Stimulated activated CD4-positive, alpha-beta T cell treated with anti-CD3 and anti-CD28 coated beads, Interleukin-15, amount 100 ng/mL, for 48 hours (primary cell): ENCODE measurements at regions not wholly inside any gene's neighbourhood (a gene's known extent, or its start where the extent isn't known, plus 50 kb on each side); places are given as distances from the start of the nearest gene placed in this dataset.

ENCODE experiments used
- DNase-seq, 2 donors: peaks; one replicate each; pipeline ENCODE4 v3.0.0-alpha.2; 2020; ENCODE audit warnings: low read depth in 2 of 2

DNA sequence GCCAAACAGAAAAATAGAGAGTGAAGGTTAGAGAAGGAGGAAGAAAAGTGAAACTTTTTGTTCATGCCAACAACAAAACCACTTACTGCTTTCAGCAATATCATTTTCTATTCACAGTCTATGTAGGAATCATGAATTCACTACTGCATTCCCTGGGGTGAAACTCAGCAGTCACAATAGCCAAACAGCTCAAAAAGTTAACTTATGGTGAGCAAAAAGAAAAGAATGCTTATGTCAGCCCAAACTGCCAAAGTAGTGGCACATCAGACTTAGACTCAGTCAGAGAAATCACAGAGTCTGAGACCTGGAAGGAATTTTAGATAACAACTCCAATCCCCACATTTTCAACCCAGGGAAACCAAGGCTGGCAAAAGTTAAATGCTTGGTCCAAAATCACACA, 238.7 kb upstream of the TMCO5A start:
- DNase-seq: no peak

DNA sequence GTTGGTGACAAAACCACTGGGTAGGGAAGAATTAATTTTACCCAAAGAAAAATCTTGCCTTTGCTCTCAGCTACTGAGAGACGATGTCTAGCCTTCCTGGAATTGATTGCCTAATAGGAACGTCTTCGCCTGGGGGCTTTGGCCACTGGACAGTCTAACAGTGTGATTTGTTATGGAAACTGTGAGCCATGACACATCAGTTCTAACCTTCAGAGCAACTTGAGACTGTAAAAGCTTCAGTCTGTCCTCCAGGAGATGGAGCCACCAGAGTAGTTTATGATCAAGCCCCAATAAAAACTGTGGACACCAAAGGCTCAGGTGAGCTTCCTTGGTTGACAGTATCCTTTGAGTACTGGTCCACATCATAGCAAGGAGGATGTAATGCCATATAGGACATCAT, 235.8 kb upstream of the TMCO5A start:
- DNase-seq: no peak

DNA sequence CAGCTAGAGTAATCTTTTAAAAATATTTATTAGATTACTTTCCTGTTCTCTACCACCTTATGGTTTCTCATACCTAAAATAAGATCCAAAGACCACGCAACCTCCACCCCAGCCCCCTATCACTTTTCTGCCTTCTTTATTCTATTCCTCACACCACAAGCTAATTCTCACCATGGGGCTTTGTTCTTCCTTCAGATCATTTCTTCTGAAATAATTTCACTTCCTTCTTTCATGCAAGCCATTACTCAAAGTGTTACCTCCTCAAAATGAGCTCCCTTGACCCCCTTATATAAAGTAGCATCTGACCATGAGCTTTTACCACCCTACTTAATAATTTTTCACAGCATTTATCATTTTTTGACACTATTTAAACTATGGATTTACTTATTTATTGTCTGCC, 233.2 kb upstream of the TMCO5A start:
- no peak for DNase-seq

DNA sequence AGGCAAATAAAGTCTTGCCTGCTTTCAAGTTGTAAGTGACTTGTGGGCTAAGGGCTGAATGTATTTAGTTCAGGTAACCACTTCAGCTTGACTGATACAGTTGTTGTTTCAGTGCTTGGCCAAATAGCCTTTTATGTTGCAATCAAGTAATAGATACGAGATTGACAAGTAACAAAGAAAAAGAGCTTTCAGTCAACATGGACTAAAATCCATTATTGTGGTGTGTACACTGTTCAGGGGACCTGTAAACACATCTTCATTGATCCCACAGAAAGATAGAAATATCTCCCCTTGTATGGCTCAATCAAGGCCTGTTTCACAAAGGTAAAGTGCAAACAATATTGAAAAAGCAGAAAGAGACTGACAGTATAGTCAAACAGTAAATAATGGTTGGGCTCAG, 224.8 kb upstream of the TMCO5A start:
- no peak for DNase-seq

DNA sequence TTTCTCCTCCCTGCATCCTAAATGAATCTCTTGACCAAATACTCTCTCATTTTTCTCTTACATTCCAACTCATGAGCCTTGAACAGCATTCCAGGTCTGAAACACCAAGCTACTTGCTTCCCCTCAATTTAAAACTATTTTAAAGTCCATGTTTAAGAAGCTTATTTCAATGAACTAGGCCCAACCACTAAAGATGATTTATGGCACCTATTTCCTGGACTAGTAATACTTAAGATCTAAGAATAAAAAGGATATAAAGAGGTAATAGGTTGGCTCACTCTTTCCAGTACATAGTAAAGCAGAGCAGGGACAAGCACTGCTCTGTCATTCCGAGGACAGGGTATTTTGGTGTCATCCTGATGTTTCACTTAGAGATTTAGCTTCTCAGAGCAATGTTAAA, 219.3 kb upstream of the TMCO5A start:
- no peak for DNase-seq

DNA sequence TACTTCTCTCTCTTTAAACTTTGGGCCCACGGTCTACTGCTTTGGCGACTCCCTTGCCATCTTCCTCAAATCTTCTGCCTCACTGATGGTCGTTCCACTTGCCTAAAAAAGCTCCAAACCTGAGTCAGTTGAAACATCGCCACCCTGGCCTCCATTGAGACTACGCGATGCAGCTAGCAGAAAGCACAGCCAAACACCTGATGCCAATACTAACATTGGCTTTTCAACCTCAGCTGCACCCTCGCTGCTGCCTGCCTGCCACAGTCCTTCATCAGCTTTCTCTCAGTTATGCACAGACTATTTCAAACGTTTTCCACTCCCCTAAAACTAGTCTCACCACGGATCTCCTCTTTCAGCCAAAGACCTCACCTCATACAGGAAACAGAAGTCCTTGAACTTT, 214.2 kb upstream of the TMCO5A start:
- DNase-seq: no peak

DNA sequence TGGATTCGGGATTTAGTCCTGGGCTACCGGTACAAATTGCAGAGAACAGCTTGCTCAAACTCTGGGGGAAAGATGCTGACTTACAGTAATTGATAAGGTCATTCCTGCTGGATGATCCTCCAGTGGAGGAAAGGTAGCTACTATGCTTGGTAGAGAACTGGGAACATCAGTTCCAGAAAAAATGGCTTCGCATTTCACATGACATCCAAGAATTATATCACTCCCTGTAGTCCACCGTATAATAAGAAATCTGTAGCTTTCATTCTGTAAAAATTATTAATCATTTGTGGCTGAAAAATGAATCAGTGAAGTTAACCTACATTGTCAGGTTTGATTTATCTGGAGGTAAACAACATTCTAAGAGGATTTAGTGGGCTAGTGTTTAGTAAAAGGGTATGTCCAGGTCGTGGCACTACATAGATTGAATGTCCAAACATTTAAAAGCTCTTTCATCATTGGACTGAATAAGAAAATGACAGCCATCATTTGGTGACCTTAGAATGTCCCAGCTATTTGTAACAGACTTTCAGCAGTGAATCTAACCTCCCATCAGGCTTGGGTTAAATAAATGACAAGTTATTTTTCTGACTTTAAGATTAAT, 203.2 kb upstream of the TMCO5A start:
- no peak for DNase-seq

DNA sequence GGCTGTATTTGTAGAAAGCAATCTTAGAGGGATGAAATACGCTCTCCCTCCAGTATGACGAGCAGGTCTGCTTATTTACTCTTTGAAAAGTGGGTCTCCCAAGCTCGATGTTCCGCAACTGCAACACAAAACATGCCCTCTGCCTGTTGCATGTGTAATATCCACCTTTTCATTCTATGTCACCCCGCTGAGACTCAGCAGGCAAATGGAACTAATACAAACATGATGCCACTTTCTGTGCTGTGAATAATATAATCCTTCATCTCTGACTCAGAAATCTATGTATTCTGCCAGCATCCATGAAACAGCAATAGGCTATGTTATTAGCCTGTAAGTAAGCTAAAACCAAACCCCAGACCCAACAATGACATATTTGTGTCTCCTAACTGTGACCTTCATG, 200.8 kb upstream of the TMCO5A start:
- DNase-seq: no peak

DNA sequence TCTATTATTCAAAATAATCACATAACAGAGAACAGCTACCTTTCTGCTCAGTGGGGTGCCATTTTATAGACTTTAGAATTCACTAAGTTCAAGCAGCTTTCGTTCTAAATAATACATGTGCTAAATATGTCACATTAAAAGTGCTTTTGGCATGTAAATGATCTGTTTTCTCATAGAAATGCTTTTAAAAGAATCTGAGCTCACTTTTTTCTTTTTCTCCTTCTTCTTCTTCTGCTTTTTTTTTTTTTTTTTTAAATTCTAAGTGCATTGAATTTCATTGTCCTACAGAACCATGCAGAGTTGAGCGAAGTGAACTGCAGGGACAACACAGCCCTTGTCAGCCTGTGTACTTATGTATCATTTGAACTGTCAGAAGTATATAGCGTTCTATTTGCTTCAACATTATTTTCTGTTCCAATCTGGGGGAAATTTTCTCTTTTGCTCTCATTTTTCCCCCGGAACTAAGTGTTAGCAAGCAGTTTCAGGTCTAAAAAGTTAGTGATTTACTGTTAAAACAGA, 193.8 kb upstream of the TMCO5A start:
- no peak for DNase-seq

DNA sequence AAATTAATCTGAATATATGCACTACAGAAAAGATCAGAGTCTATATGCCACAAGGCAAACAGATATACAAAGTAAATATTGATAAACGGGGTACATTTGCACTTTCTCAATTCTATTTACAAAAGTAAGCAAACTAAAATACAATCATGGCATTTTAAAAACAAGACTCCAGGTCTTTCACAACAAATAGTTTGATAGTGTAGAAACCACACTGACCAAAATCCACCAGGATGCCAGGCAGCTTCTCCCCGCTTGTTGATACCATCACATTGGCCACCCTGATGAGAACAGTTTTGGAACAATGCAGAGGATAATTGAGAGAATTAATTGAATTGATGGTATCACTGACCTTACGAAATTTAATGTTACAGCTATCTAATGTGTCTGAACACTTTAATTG, 190.6 kb upstream of the TMCO5A start:
- no peak for DNase-seq

DNA sequence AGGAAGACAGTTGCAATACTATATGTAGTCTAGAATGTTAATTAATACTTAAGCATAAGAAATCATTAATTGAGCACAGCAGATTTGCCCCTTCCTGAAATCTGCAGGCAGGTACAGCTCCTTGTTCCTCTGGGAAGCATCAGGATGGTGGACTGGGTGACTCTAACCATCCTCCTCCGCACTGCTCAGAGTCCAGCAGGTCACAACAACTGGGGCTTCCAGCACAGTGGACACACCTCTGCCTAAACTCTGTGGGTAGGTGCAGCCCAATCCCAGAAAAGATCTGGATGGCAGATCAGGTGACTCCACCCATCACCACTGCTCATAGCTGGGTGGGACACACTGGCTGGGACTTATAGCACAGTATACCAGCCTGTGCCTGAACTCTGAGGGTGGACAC, 189.9 kb upstream of the TMCO5A start:
- no peak for DNase-seq

DNA sequence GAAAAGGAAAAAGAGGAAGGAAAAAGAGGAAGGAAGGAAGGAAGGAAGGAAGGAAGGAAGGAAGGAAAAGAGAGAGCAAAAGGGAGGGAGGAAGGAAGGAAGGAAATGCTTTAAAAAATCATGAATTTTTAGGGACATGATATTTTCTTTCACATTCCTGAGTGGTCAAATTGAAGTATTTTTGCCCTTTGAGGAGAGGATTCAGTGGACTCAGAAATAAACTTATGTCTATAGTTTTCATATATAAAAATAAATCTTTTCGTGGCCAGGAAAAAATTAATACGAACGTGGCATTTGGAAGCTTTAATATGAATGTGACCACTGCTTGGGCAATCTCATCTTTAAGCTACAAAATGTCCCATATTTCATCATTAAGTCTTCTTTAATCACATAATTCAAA, 183.0 kb upstream of the TMCO5A start:
- no peak for DNase-seq

DNA sequence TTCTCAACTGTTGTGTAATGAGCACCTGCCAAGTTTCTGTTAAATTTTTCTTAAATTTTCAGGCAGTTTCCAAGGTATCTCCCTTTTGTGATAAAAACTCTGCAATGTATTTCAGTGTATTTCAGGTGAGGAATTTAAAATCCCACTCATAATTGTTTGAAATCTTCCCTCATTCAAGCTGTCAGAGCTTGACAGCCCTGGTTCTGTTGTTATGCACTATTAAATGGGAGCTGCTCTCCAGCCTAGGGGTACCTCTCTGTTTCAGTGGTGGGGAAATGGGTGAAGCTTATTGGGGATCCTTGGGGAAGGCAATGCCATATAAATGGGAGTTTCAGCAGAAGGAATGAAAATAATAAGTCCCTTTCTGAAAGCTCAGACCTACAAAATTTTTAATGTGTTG, 178.0 kb upstream of the TMCO5A start:
- no peak for DNase-seq

DNA sequence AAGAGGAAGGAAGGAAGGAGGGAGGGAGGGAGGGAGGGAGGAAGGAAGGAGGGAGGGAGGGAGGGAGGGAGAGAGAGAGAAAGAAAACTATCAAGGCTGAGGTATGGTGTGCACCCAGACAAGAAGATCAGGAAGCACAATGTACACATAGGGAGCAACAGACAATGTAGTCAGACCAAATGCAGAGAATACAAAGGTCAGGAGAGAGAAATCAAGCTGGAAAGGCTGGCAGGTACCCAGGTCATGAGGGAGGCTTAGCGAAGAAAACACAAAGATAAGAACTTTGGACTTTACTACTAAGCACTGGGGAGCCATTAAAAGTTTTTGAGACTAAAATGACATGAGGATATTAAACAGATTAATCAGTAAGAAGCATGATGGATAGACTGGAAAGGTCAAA, 176.0 kb upstream of the TMCO5A start:
- DNase-seq: no peak

DNA sequence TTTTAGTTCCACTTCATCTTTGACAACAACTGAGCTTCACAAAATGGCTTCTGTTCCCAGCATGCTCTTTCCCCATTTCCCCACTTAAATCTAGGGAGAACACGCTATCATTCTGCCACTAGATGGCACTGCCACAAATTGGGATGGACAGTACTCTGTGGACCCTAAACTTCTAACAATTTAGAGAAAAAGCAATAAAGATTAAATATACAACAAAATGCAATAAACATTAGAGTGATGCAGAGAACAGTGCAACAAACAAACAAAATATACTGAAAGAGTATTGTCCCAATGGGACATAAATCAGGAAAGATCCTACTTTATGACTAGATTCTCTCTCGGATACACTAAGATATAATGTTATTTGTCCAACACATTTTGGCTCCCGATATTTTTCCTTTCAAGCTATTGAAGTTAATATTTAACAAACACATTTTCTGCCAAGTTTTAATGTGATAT, 169.7 kb upstream of the TMCO5A start:
- peak; percentile 4 to 34 for DNase-seq

DNA sequence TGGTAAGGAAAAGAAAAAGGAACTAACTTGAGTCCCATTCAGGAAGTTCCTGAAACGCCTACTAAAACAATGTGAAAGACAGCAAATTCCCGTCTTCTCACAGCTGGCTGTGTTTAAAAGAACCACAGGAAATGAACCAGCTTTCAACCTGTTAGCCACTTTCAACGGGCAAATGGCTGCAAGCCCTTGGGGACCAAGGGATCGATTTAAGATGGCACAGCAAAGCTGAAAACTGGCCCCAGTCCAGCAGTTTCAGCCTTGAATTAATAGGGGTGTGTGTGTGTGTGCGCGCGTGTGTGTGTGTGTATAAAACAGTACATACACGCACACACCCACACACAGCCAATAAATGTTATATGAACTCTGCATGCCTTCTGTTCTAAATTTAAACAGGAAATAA, 168.7 kb upstream of the TMCO5A start:
- no peak for DNase-seq

DNA sequence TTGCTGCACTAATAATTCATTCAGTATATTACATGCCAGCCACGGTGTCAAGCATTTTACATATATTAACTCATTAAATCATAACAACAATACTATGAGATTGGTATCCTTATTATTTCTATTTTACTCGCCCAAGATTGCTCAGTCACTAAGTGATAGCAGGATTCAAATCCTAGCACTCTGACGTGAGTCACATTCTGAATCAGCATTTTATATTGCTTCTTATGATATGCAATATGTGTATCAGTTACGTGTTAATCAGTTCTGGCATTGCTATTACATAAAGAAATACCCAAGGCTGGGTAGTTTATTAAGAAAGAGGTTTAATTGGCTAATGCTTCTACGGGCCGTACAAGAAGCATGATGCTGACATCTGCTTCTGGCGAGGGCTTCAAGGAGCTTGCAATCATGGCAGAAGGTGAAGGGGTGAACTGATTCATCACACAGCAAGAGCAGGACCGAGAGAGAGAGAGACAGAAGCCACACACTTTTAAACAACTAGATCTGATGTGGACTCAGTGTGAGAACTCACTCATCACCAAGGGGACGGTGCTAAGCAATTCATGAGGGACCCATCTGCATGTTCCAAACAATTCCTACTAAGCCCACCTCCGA, 166.5 kb upstream of the TMCO5A start:
- no peak for DNase-seq

DNA sequence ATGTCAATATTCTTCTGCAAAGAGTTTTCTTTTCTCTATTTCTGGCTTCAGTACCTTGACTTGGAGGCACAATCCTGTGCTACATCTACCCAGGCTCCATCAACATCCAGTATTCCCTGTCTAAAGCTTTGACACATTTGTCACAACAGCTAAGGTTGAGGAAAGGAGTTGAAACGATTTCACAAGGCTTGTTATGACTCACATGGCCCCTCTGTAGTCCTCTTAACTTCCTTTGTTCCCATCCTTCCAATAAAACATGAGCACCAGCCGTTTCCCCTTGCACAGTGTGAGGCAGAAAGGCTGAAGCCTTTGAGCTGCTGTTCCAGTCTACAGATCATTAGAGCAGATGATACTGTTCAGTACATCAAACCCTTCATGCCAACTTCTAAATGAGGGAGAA, 163.0 kb upstream of the TMCO5A start:
- DNase-seq: no peak

DNA sequence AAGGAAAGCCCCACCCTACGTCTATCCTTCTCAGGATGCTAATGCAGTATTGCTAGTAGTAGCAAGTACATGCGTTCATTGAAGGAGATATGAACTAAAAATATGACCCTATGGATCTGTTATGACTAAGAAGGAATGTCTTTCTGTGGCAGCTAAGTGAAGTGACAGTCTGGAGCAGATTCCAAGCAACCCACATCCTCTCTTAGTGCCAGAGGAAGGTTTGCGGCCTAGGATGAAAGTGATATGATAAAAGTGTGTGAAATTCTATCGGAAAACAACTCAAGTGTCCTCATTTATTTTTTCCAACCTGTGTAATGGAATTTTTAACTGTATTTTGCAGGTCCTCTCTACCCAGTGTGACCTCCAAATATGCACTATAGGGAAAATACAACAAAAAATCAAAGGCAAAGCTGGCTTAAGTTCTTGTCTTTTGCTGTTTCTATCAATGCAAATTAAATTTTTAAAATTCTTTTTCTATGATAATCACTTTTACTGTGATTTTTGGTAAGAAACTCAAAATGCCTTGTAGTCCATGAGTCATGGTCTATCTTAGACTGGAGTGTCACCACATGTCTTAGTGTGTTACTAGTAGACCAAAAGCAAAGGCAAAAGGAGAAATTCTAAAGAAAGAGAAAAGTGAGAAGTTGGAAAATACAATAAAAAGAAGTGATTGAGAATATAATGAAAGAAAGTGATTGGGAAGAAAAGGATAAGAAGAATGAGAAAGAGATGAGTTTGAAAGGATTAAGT, 161.2 kb upstream of the TMCO5A start:
- DNase-seq: no peak

DNA sequence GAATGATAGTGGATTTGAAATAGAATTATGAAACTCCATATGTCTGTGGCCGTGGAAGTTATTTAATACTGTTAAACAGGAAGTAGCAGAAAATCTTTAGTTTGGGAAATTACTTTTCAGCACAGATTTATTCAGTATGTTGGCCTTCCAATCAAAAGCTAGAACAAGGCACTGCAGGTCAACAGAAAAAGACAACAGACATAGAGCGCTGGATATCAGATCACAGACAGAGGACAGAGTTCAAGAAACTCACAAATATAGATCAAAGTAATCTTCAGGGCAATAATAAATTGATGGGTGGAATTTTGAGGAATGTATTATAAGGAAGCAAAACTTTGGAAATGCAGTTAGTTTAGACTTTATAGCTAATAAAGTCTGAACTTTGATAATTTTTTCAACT, 159.5 kb upstream of the TMCO5A start:
- no peak for DNase-seq

DNA sequence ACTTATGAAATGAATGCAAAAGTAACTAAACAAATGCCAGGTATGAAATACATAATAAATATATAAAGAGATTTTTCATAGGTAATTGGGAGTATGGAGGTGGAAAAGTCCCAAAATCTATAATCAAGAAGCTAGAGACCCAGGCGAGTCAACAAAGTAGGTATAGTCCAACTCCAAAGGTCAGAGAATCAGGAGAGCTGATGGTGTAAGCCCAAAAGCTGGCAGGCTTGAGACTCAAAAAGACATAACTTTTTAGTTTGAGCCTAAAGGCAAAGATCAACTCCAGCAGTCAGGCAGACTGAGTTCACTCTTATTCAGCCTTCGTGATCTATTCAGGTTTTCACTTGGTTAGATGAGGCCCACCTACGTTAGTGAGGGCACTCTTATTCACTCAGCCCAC, 157.4 kb upstream of the TMCO5A start:
- no peak for DNase-seq

DNA sequence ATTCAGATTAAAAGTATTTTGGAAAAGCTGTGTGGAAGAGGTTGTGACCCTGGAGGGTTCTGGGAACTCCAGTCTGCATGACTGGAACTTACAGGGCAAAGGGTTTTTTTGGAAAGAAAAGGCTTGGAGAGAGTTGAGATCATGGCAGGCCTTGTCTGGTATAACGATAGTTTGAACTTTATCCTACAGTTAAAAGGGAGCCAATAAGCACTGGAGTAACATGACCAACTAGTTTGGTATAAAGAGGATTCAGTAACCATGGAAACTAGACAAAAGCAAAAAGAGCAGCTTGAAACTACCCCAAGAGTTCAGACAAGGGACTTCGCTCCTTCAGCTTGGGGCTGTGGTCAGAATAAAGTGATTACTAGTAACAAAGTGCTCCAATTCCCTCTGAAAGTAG, 151.2 kb upstream of the TMCO5A start:
- DNase-seq: no peak

DNA sequence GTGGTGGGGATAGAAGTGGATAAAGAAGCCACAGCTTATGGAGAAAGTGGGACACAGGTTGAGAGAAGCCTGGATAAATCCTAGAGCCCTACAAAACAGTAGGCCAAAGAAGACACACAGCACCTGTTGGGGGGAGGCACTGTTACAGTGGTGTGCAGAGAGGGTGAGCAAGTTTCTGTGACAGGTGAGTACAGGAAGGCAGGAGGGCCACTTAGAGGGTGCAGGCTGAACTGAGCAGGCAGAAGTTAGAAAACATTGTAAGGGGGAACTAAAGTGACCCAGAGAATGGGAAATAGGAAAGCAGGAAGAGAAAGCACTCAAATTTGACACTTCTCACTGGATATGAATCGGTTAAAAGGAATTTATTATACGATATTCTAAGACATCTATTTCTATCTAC, 146.1 kb upstream of the TMCO5A start:
- DNase-seq: no peak
